HuH-7.5 (cell line): ENCODE measurements at regions not wholly inside any gene's neighbourhood (a gene's known extent, or its start where the extent isn't known, plus 50 kb on each side); places are given as distances from the start of the nearest gene placed in this dataset.
A peak's percentile ranks its signal among the peaks of the same experiment; 100 is the strongest.

Experiments used
- DNase-seq: peaks from one replicate; pipeline ENCODE4 v3.0.0; 2011; ENCODE audit warnings: low spot score

DNA sequence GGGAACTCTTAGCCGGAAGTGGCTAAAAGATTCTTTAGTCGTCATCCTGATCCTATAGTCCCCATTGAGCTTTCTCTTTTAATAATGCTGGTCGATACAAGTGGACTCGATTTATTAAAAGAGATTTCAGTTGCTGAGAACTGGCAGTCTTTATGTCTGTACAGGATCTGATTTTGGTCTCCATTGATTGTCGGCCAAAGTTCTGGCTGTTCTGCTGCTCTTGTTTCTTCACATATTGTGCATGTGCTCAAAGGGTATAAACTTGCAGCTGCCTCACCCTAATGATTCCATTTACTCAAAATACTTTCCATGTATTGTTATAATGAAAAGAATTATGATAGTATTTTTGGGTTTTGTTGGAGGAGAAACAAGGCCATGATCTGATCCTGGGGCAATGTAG is 100.7 kb upstream of the CTTNBP2 start:
- no peak for DNase-seq

DNA sequence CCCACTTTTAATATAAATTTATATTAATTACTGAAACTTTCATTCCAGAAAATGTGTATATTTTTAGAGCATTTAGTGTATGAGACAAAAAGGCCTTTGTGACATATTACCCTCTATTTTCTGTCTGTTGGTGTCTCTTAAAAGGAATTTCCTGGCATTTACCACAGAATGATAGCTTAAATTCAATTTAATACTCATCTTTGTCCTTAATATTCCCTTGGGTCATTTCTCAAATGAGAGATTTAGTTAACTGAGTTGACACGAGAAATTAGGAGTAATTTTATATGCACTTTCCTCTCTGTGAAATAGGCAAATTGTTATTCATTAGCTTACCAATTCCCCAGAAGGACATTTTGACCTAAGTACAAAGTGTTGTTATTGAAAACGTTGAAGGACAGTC is 101.7 kb upstream of the CTTNBP2 start:
- DNase-seq: no peak

DNA sequence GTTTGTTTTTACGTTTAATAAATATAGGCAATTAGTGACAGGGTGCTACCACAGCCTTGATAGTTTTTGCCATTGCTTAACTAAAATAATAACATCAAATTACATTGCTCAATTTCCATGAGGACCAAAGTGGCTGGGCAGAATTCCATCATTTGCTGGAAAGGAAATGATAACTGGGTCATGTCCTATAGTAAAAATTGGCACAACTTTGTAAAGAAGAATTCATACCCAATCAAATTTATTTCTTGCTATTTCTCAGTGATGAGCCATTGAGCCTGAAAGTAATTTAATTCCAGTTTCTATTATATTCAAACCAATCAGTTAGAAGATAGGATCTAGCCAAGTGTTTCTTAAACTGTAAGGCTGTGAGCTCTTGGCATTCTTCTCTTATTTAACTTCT is 102.2 kb upstream of the CTTNBP2 start:
- no peak for DNase-seq

DNA sequence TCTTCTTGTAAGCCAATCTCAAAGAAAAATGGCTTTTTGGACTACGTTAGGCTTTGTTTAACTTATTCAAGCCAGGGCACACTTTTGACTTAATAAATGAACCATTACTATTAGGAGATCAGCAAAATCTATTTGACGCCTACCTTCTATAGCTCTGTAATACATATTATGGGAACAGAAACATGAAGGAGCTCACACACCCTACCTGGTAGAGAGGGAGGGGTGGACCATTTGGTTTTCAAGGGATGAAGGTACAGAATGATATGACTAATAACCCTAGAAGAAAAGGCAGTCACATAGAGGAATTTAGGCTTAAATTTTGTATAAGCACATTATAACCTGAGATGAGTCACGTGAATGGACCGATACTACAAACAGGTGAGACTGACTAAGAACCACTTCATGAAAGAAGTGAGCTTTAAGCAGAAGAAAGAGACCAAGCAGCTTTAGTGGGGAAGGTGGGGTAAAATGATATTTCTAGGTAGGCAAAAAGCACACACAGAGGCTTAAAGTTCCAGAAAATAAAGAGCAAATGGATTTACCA is 106.8 kb upstream of the CTTNBP2 start:
- no peak for DNase-seq

DNA sequence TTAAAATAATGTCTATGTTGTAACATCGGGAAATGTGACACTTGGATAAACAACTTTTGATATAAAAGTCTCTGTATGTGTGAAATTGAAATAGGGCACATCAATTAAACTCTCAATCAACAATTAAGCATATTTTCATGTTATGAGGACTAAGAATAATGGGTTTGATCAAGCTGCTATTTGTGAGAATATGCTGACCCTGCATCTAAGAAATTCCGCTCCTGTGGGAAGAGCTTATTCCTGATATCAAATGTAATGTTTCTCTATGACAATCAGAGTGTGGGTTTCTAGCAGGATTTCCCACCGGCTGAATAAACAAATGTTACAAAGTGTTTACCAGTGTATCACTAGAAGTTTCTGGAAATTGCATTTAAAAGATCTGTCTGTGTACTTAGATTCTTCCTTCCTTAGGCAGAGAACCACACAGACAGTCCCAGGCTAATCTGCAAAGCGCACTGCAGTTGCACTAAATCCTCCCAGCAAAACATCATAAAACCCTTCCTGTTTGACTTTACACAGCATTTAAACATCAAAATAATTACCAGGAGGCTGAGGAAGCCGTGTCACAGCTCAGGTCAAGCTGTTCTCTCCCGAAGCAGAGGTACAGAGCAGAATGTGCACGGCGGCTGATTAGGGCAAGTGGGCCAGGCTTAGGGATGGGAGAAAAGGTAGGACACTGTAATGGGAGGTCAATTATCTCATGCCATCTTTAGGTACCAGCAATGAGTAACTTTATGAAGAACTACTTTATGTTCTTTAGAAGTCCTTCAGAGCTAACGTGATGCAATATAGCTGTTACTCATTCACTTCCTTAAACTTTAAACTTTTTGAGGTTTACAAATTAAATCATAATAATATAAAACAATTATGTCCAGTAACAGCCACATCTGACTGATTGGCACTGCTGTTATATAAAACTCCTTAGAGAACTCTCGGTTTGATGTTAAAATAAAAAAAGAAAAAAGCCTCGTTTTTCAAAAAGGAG is 109.1 kb upstream of the CTTNBP2 start:
- no peak for DNase-seq

DNA sequence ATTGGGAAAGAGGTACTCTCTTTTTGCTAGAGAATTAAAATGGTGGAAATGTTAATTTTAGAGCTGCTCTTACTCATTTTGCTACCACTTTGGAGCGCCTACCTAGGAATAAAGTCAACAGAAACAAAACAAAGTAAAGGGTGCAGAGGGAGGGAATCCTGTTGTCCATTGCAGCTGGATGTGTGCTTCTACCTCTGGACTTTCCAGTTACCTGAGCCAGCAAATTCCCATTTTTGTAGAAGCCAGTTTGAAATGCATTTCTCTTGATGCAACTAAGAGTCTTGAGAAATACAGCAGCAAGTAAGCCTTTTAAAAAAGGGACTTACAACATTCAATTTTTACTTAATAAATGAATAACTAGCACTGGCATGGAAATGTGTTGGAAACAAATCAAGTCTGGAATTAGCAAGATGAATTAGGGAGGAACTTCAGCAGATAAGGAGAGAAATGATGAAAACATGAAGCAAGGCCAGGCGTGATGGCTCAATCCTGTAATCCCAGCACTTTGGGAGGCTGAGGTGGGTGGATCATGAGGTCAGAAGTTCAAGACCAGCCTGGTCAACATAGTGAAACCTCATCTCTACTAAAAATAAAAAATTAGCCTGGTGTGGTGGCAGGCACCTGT is 113.5 kb upstream of the CTTNBP2 start:
- no peak for DNase-seq

DNA sequence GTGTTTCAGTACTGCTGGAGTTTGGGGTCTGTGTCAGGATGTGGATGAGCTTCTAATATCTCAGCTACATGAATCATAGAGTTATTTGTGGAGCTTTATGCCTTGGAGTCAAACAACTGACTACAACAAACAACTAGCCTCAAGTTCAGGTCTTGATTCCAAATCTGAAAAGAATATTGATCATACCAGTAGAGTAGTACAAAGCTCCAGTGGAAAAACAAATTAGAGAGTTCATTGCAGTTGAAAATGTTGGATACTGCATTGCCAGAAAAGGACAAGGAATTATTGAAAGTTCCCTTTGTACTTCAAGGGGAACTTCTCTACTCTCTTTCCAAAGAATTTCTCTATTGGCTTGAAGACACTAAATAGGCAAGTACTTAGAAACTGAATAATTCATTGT is 117.6 kb upstream of the CTTNBP2 start:
- no peak for DNase-seq

DNA sequence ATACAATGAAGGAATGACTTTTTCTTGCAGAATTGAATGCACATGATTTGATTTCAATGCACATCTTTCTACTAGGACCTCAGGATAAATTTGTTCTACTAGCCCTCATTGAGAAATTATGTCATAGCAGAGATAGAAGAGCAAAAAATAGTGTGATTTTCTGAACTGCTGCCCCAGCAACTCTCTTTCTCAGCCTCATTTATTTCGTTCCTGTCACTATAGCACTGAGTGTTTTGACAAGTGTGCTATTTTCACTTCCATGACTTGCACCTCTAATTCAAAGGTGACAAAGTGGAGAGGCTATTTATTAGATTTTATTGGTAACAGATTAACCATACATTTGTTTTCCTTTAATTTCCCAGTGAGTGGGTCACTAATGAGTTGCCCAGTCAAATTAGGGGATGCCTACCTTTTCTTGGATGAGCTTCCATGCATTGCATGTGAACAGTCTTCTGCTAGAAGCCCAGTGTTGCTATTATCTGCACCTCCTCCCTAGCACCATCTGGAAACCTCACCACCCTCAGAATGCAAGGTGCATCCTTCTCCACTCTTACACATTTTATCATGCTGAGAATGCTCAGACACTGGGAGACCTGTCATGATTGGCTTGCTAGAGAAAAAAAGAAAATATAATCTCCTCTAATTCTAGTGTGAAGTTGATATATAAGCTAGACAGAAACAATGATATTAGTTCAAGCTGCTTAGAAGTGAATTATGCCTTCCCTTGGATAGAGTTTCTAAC is 119.6 kb upstream of the CTTNBP2 start:
- no peak for DNase-seq

DNA sequence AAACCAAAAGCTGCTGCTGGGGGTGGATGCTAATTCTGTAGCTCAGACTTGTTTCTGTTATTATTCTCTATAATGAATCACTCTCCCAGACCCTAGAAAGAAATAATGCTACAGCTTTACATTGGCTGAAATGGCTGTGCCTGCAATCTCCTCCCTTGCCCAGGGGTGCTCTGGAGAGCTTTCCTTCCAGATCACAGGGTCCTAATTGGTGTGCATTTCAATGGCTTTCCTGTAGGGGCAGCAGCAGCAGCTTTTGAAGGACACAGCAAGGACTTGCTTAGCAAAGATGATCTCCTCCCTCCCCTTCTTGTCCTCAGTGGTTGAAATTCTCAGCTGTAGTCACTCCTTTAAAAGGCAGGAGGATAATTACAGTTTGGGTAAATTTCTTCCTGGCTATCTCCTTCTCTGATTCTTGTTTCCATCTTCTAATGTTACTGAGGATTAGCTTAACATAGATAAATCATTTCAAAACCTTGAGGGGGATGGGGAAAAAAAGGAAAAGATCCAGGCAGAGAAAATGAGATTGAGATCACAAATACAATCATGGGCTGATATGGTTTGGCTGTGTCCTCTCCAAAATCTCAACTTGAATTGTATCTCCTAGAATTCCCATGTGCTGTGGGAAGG is 120.2 kb upstream of the CTTNBP2 start:
- peak; percentile 34 for DNase-seq

DNA sequence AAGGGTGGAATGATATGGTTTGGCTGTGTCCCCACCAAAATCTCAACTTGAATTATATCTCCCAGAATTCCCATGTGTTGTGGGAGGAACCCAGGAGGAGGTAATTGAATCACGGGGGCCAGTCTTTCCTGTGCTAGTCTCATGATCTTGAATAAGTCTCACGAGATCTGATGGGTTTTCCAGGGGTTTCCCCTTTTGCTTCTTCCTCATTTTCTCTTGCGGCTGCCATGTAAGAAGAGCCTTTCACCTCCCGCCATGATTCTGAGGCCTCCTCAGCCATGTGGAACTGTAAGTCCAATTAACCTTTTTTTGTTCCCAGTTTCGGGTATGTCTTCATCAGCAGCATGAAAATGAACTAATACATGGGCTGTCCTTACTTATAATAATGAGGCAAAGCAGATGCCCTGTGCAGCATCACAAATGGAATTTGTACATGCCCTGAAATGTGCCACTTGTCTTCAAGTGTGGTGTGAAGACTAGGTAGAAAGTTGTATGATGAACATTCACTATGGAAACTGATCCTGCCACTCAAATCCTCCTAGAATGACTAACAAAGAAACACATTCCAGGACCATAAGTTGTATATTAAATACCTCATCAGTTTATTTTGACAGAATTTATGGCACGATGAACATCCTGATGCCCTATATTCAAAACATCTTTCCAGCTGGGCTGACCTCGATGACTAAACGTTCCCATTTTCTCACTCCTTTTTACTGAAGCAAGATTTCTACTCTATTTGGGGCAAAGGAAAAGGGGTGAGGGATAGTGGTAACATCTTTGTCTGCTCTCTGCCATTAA is 122.8 kb upstream of the CTTNBP2 start:
- no peak for DNase-seq

DNA sequence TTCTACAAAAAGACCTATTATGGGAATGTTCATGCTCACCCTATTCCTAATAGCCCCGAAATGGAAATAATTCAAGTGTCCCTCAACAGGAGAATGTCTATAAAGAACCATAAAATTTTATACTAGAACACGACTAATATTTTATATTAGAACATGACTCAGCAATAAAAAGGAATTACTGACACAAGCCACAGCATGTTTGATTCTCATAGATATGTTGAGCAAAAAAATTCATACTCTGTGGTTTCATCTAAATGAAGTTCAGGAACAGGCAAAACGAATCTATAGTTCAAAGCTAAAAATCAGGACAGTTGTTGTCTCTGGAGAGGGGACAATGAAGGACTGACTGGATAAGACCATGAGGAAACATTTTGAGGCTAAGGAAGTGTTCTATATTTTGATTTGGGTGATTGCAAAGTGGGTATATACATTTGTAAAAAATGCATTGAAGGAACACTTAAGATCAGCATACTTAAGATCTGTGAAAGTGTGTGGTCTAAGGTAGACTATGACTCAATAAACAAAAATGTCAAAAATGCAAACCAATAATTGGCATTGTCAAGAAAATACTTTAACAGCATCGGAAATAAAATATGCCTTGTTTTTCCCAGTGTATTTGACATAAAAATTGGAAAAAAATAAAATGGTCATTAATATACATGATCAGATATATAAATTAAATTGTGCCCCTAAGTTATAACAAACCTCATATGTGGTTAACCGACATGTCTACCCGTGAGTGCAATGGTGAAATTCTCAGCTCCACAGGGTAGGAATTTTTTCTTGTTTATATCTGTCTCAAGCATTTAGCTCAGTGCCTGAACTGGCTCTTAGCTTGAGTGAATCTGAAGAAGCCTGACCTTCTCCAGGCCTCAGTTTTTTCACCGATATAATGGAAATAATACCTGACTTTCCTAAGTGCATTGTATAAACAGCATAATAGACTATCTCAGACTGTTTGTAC is 124.9 kb upstream of the CTTNBP2 start:
- no peak for DNase-seq

DNA sequence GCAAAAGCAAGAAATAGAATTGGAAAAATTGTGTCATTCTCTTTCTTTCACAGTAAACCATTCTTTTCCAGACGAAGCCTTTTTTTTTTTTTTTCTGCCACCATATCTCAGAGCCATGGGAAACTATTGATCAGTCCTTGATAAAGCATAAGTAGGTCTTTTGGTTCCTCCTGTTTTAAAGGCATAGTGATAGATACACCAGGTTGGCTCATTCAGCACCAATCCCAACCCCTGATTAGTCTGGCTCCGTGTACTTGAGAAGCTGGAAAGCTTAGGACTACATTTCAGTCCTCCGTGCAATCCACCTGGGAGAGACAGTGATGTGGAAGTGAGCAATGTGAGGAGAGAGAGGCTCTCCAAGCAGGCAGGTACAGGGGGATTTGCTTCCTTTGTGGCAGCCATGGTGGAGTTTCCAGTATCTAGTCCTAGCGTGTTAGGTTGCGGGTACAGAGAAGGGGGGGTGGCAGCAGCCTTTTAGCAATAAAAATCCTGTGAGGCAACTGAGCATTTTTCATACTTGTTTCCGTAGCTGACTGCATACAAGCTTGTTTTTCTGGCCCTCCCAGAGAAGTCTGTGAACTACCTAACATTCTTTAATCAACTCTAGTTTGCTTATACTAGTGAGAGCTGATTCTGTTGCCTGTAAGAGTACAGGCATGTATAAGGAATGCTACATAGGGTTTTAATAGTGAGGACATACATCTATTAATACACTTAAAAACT is 127.4 kb upstream of the CTTNBP2 start:
- DNase-seq: no peak

DNA sequence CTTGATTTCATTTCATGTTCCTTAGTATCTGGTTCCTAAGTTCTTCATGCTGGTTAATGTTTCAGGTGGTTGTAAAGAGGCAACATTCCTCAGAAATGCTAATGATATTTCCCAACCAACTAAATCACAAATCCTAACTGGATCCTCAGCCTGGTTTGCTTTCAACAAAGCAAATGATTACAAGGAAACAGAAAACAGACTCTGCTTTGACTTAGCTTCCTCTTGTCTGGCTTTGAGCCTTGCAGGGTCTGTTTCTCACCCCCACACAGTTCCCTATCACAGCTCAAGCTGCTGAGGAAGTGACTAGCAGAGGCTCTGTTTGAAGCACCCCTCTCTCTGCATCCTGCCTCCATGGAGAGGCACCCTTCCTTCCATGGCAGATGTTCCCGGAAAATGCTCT is 130.2 kb upstream of the CTTNBP2 start:
- DNase-seq: no peak

DNA sequence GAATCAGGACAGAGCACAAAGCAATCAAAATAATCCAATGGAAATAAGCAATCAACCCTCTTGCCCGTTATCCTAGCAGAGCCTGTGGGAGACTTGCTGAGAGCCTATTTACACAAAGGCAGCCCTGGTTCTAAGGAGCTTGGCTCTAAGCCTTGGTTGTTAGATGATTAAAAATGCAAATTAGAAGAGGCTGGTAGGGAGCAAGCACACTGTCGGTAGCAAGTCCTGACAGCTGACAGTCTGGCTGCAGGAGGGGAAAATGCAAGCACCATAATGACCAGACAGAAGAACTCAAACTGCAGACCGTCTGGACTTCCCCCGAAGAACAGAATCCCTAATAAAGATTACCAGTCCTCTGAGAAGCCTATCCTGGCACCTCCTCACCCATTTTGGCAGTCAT is 131.8 kb upstream of the CTTNBP2 start:
- no peak for DNase-seq

DNA sequence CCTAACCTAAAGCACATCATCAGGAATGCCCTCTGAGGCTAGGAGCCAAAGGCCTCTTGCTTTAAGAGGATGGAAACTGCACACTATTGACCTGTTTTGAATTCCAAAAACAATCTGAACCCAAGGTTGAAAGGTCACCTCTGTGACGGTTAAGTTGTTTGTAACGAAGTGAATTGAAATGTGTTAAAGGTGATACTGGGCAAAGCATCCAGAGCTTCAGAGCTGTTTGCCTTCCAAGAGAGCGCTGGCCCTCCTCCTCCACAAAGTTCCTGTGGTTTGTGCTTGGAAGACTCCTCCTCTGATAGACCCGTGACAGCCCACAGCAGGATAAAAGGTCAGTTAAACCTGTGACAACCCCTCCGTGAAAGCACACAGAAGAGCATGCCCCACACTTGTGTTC is 133.7 kb upstream of the CTTNBP2 start:
- DNase-seq: no peak

DNA sequence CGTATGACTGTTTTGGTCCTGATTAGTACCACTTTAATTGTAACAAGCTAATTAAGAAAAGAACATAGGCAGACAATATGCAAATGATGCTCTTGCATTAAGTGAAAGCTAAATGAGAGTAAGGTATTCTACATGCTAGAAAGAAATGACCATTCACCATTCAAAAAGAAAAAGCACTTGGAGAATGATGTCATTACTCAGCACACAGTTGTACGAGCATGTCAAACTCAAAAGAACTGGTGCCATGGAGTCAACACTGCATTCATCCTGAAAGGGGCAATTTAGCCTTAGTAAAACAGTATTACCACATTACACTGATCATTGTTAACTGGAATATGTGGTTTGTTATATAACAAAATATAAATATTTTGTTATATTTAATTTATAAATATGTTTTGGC is 136.2 kb upstream of the CTTNBP2 start:
- DNase-seq: no peak

DNA sequence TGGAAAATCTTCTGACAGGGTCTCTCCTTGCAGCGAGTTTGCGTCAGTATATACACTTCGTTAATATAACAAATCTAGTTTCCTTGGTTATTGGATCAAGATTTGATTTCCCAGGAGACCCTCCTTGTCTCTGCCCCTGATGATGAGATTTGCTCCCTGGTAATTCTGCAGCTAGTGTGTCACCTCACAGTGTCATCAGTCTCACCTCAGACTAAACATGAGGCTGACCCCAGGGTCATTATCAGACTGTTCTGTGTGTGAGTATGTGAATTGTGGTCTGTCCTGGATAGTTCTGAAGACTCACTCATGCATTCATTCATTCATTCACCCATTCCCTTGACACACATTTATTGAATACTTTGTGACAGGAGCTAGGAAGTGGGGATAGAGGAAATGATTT is 138.4 kb upstream of the CTTNBP2 start:
- no peak for DNase-seq

DNA sequence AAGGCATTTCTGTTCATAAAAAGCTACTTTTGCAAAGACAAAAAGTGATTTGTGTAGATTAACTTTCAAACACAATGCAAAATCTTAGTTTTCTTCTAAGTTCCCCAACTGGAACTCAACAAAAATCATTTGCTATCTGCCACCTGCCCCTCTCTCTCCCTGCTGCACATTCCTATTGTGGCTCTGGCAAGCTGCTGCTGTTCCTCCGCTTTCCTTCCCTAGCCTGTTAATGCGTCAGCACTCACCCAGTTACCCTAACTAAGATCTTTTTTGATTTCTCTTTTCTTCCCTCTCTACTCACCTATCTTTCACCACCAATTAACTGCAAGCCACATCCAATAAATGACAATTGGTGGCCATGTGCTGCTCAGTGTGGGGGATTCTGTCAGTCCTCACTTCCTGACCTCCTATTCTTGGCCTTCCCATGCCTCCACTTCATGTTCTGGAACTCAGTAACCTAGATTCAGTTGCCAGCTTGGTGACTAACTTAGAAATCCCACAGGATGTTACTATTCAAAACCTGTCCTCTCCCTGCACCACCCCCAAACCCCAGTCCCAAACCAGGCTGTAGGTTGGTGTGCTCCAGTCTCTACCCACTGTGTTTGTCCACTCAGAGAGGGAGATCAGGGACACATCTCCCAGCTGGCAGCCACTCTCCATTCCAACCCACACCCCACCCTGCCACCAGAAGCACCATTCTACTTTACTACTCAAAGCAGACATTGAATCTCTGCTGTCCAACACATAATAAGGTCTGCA is 140.2 kb upstream of the CTTNBP2 start:
- DNase-seq: no peak

DNA sequence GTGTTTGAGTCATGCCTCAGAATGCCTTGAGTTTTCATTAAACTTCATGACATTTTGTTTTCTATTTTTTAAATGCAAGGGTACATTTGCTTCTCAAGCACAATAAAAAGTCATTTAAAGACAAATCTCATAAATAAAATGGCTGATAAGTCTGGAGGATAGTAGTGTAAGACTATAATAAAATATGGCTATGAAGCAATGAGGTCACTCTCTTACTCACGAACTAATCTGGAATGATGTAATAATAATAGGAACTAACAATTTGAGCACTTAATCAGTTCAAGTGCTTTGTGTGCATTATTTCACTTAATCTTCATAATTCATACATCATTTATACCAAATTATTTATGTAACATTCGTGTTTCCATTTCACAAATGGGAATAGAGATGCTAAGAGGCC is 149.3 kb upstream of the CTTNBP2 start:
- DNase-seq: no peak
